ENCODE measurements at regions not wholly inside any gene's neighbourhood (a gene's known extent, or its start where the extent isn't known, plus 50 kb on each side); places are given as distances from the start of the nearest gene placed in this dataset.
"Not testable (repeated sequence)": the region's sequence is repeated elsewhere in the genome, so short reads cannot be mapped to it uniquely, and the experiment has no call there.

GRCh38 chr13:79607895-79608294 is 126.9 kb downstream of the NDFIP2 start:
- H3K4me1 Mint-ChIP-seq (ENCODE audit: low read depth in 2 of 2); DNase-seq; H3K9me3 Mint-ChIP-seq; H3K27ac Mint-ChIP-seq; H3K36me3 Mint-ChIP-seq (ENCODE audit: insufficient read depth); H3K4me3 Mint-ChIP-seq; ATAC-seq (replicated peaks): not testable (repeated sequence)
- peaks cover 0 to 14% of the 10 kb centered on the region in 2 donors for H3K27me3 Mint-ChIP-seq
